HCT116 (cell line): ENCODE measurements at regions not wholly inside any gene's neighbourhood (a gene's known extent, or its start where the extent isn't known, plus 50 kb on each side); places are given as distances from the start of the nearest gene placed in this dataset.

Experiments
- ATAC-seq: fragments of 200-7000 bp; cut with Tn5 transposase; 2 replicates; pipeline ENCODE4 v1.9.1; 2020; ENCODE audit warnings: mild to moderate bottlenecking, moderate library complexity
- BruUV-seq: library from RNA; stranded (reverse); fragments of 400-500 nt; replicated peaks from 2 replicates; lab custom pipeline; 2021; lab: Mats Ljungman, UMichigan
- CTCF ChIA-PET: fragments of 300-600 bp; sonication (Branson Sonifier 250); formaldehyde crosslinking; loops from one replicate; lab custom pipeline; 2021; ENCODE audit warnings: antibody characterized with exemption; lab: Charles Lee
- POLR2A ChIA-PET: fragments of 300-600, 350-600 bp; sonication (Branson Sonifier 250); formaldehyde crosslinking; loops from one replicate; lab custom pipeline; 2021; ENCODE audit warnings: antibody characterized with exemption; lab: Charles Lee
- RAD21 ChIA-PET, 2 experiments: fragments of 300-600 bp; sonication (Branson Sonifier 250); formaldehyde crosslinking; loops; one replicate each; lab custom pipeline; 2023; ENCODE audit warnings: low total read pairs in 2 of 2; ENCODE audit not compliant: uncharacterized antibody in 2 of 2, unreplicated experiment in 2 of 2, low non-redundant PET in 1 of 2; lab: Charles Lee
- DNase-seq: peaks from one replicate; pipeline ENCODE4 v3.0.0-alpha.2; 2010; ENCODE audit warnings: low read depth, low spot score
- H2AFZ ChIP-seq: fragments of 200-600 bp; shearing (Covaris generic), sonication (generic); 2 replicates; pipeline ENCODE4 v1.6.1; 2017; ENCODE audit warnings: low read depth, mixed run types, mixed read lengths, antibody characterized with exemption, low read length; ENCODE audit not compliant: poor library complexity, severe bottlenecking
- H3K27ac ChIP-seq: 2 replicates; pipeline ENCODE4 v1.5.1; 2012; ENCODE audit warnings: low read depth, low read length
- H3K27me3 ChIP-seq: fragments of 200-600 bp; sonication (generic); 2 replicates; pipeline ENCODE4 v1.6.1; 2016; ENCODE audit warnings: mixed run types, low read length, mixed read lengths; ENCODE audit not compliant: insufficient read depth
- H3K36me3 ChIP-seq, 2 experiments: fragments of 200-500 bp in 1 of 2; fragments of 200-600 bp in 1 of 2; sonication (Bioruptor generic) in 1 of 2; sonication (generic) in 1 of 2; 2 replicates each; pipeline versions ENCODE4 v1.5.1 to v1.6.1; 2014 to 2016; ENCODE audit warnings: low read length in 2 of 2, inconsistent platforms in 1 of 2, mixed read lengths in 1 of 2, mixed run types in 1 of 2; ENCODE audit not compliant: insufficient read depth in 2 of 2, control insufficient read depth in 1 of 2
- H3K4me1 ChIP-seq, 2 experiments: fragments of 200-600 bp in 1 of 2; sonication (generic) in 1 of 2; 2 replicates each; pipeline versions ENCODE4 v1.5.1 to v1.6.1; 2012 to 2017; ENCODE audit warnings: low read length in 2 of 2, inconsistent platforms in 1 of 2, mild to moderate bottlenecking in 1 of 2, mixed read lengths in 1 of 2, mixed run types in 1 of 2, moderate library complexity in 1 of 2; ENCODE audit not compliant: insufficient read depth in 2 of 2, control insufficient read depth in 1 of 2
- H3K4me2 ChIP-seq: fragments of 200-600 bp; sonication (generic); 2 replicates; pipeline ENCODE4 v1.6.1; 2017; ENCODE audit warnings: mixed run types, low read length, mixed read lengths
- H3K4me3 ChIP-seq, 2 experiments: fragments of 200-600 bp in 1 of 2; sonication (generic) in 1 of 2; replicated peaks in 1 of 2; 2 replicates each; pipeline ENCODE4 v1.5.1; 2011 to 2016; ENCODE audit warnings: low read length in 2 of 2, control low read depth in 1 of 2, low read depth in 1 of 2, mild to moderate bottlenecking in 1 of 2, mixed read lengths in 1 of 2, mixed run types in 1 of 2
- H3K79me2 ChIP-seq: fragments of 200-600 bp; sonication (generic); 2 replicates; pipeline ENCODE4 v1.6.1; 2017; ENCODE audit warnings: mild to moderate bottlenecking, mixed run types, low read length, moderate library complexity, mixed read lengths; ENCODE audit not compliant: insufficient read depth
- H3K9ac ChIP-seq: fragments of 200-600 bp; sonication (generic); 2 replicates; pipeline ENCODE4 v1.6.1; 2016; ENCODE audit warnings: low read length, mixed read lengths
- H3K9me2 ChIP-seq: fragments of 200-600 bp; sonication (generic), shearing (Covaris generic); 2 replicates; pipeline ENCODE4 v1.6.1; 2017; ENCODE audit warnings: mixed run types, mild to moderate bottlenecking, moderate library complexity; ENCODE audit not compliant: insufficient read depth
- H3K9me3 ChIP-seq, 2 experiments: fragments of 200-500 bp in 1 of 2; fragments of 200-600 bp in 1 of 2; sonication (Bioruptor generic) in 1 of 2; sonication (generic) in 1 of 2; 2 replicates each; pipeline ENCODE4 v1.6.1; 2014 to 2017; ENCODE audit warnings: low read length in 2 of 2, mixed read lengths in 2 of 2, inconsistent platforms in 1 of 2, low read depth in 1 of 2, mild to moderate bottlenecking in 1 of 2, mixed run types in 1 of 2, moderate library complexity in 1 of 2; ENCODE audit not compliant: control insufficient read depth in 1 of 2, insufficient read depth in 1 of 2
- H4K20me1 ChIP-seq: fragments of 200-600 bp; sonication (generic), shearing (Covaris generic); 2 replicates; pipeline ENCODE4 v1.6.1; 2017; ENCODE audit warnings: mixed run types, mild to moderate bottlenecking, moderate library complexity; ENCODE audit not compliant: insufficient read depth
- CBX3 ChIP-seq: IDR thresholded peaks from 2 replicates; pipeline ENCODE4 v1.6.1; 2012; ENCODE audit warnings: low read depth
- EZH2 ChIP-seq: fragments of 200-600 bp; sonication (generic); IDR thresholded peaks from 2 replicates; pipeline ENCODE4 v1.6.1; 2017; ENCODE audit warnings: antibody characterized with exemption, mixed run types
- JUND ChIP-seq: IDR thresholded peaks from 2 replicates; pipeline ENCODE4 v1.6.1; 2012
- POLR2AphosphoS5 ChIP-seq: IDR thresholded peaks from 2 replicates; pipeline ENCODE4 v1.6.1; 2011; ENCODE audit warnings: mild to moderate bottlenecking, low read depth, low read length, moderate library complexity
- REST ChIP-seq: IDR thresholded peaks from 2 replicates; pipeline ENCODE4 v1.6.1; 2012; ENCODE audit warnings: low read depth
- SIN3A ChIP-seq: IDR thresholded peaks from 2 replicates; pipeline ENCODE4 v1.6.1; 2012; ENCODE audit warnings: low read depth
- TCF7L2 ChIP-seq: IDR thresholded peaks from 2 replicates; pipeline ENCODE4 v1.7.0; 2011; ENCODE audit warnings: borderline replicate concordance, inconsistent platforms; ENCODE audit not compliant: insufficient read depth, insufficient read length; ENCODE audit errors: extremely low read depth
- YY1 ChIP-seq: IDR thresholded peaks from 2 replicates; pipeline ENCODE4 v1.6.1; 2011; ENCODE audit warnings: low read length, low read depth, moderate library complexity, mild to moderate bottlenecking; ENCODE audit not compliant: insufficient replicate concordance; ENCODE audit errors: extremely low read depth
- ZNF274 ChIP-seq: fragments of 200-500 bp; sonication (Bioruptor generic); IDR thresholded peaks from 2 replicates; pipeline ENCODE4 v1.6.1; 2014; ENCODE audit warnings: mild to moderate bottlenecking, low read depth, low read length, inconsistent platforms
- intact Hi-C: fragments of 100-400 bp; cut with micrococcal nuclease; formaldehyde crosslinking; loops from 2 replicates; pipeline ENCODE4 v1.10.0; 2022
- TF ChIP-seq, protein P1 (sequence below): IDR thresholded peaks from 2 replicates; pipeline ENCODE4 v1.6.1; 2011; ENCODE audit warnings: mild to moderate bottlenecking, low read length, moderate library complexity; ENCODE audit not compliant: insufficient replicate concordance; ENCODE audit errors: extremely low read depth
- TF ChIP-seq, protein P2 (sequence below): IDR thresholded peaks from 2 replicates; pipeline ENCODE4 v1.6.1; 2012

GRCh38 chr3:130834476-130834875, 59.4 kb upstream of the ATP2C1 start:
- Histone ChIP-seq H2AFZ (no peak overlapping the region), H3K4me1 (no peaks in the 10 kb centered on the region), H3K4me2 (no peak overlapping the region), H3K27me3 (peaks cover 9% of the 10 kb centered on the region), H4K20me1 (no peaks in the 10 kb centered on the region), H3K27ac (no peak overlapping the region), H3K79me2 (no peaks in the 10 kb centered on the region), H3K36me3 (no peaks in the 10 kb centered on the region), H3K9me3 (no peaks in the 10 kb centered on the region), H3K9me2 (no peaks in the 10 kb centered on the region), H3K9ac (no peak overlapping the region), H3K4me3 (no peak overlapping the region)
- ChIA-PET POLR2A (no interaction called here), CTCF (no interaction called here), RAD21 (no interaction called here)
- no TSS peak for BruUV-seq
- ATAC-seq (no peak), DNase-seq (no peak)
- intact Hi-C loops: no loop called here
- TF ChIP-seq ZNF274: no peak
- no peak for TF ChIP-seq CBX3
- TF ChIP-seq JUND: no peak
- TF ChIP-seq, protein P1, sequence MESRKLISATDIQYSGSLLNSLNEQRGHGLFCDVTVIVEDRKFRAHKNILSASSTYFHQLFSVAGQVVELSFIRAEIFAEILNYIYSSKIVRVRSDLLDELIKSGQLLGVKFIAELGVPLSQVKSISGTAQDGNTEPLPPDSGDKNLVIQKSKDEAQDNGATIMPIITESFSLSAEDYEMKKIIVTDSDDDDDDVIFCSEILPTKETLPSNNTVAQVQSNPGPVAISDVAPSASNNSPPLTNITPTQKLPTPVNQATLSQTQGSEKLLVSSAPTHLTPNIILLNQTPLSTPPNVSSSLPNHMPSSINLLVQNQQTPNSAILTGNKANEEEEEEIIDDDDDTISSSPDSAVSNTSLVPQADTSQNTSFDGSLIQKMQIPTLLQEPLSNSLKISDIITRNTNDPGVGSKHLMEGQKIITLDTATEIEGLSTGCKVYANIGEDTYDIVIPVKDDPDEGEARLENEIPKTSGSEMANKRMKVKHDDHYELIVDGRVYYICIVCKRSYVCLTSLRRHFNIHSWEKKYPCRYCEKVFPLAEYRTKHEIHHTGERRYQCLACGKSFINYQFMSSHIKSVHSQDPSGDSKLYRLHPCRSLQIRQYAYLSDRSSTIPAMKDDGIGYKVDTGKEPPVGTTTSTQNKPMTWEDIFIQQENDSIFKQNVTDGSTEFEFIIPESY: no peak
- TF ChIP-seq REST: no peak
- TF ChIP-seq EZH2: no peak
- no peak for TF ChIP-seq SIN3A
- TF ChIP-seq, protein P2, sequence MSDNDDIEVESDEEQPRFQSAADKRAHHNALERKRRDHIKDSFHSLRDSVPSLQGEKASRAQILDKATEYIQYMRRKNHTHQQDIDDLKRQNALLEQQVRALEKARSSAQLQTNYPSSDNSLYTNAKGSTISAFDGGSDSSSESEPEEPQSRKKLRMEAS: no peak
- TF ChIP-seq YY1: no peak
- TF ChIP-seq POLR2AphosphoS5: no peak
- no peak for TF ChIP-seq TCF7L2
